Ishikawa (cell line): ENCODE measurements at regions not wholly inside any gene's neighbourhood (a gene's known extent, or its start where the extent isn't known, plus 50 kb on each side); places are given as distances from the start of the nearest gene placed in this dataset.

ENCODE experiments used
- CEBPB ChIP-seq: IDR thresholded peaks from 2 replicates; pipeline ENCODE4 v1.6.1; 2012
- CREB1 ChIP-seq: IDR thresholded peaks from 2 replicates; pipeline ENCODE4 v1.6.1; 2012; ENCODE audit warnings: low read depth
- EGR1 ChIP-seq: IDR thresholded peaks from 2 replicates; pipeline ENCODE4 v1.6.1; 2012
- EP300 ChIP-seq: IDR thresholded peaks from 2 replicates; pipeline ENCODE4 v1.6.1; 2012; ENCODE audit warnings: borderline replicate concordance
- FOXM1 ChIP-seq: IDR thresholded peaks from 2 replicates; pipeline ENCODE4 v1.6.1; 2012; ENCODE audit warnings: low read depth, borderline replicate concordance
- NFIC ChIP-seq: IDR thresholded peaks from 2 replicates; pipeline ENCODE4 v1.6.1; 2012
- RAD21 ChIP-seq: IDR thresholded peaks from 2 replicates; pipeline ENCODE4 v1.6.1; 2012; ENCODE audit warnings: low read depth
- TAF1 ChIP-seq: IDR thresholded peaks from 2 replicates; pipeline ENCODE4 v1.6.1; 2012; ENCODE audit warnings: low read depth, mild to moderate bottlenecking
- TCF12 ChIP-seq: IDR thresholded peaks from 2 replicates; pipeline ENCODE4 v1.6.1; 2012; ENCODE audit warnings: low read depth
- TEAD4 ChIP-seq: IDR thresholded peaks from 2 replicates; pipeline ENCODE4 v1.6.1; 2012
- YY1 ChIP-seq: IDR thresholded peaks from 2 replicates; pipeline ENCODE4 v1.6.1; 2012; ENCODE audit warnings: low read depth
- ZBTB7A ChIP-seq: IDR thresholded peaks from 2 replicates; pipeline ENCODE4 v1.6.1; 2012; ENCODE audit warnings: low read depth
- TF ChIP-seq, protein P1 (sequence below): IDR thresholded peaks from 2 replicates; pipeline ENCODE4 v1.6.1; 2012
- TF ChIP-seq, protein P2 (sequence below): IDR thresholded peaks from 2 replicates; pipeline ENCODE4 v1.6.1; 2012
- TF ChIP-seq, protein P3 (sequence below): IDR thresholded peaks from 2 replicates; pipeline ENCODE4 v1.6.1; 2012; ENCODE audit warnings: low read depth, mild to moderate bottlenecking

DNA sequence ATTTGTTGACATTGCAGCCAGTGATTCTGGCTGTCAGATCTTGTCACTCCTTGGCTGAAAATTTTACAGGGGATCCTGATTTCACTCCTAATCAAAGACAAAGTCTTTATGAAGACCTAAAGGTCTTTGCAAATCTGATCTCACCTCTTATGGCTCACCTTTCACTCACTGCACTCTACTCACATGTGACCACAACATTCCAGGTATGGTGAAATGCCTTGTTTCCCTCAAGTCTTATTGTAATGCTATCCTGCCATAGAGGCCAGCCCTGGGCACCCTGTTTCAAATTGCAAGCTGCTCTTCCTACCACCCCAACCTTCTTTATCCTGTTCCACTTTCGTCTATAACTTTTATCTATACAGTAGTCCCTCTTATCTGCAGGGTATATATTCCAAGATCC, 200.1 kb downstream of the NDFIP2 start:
- TF ChIP-seq YY1 (no peak), CREB1 (no peak)

DNA sequence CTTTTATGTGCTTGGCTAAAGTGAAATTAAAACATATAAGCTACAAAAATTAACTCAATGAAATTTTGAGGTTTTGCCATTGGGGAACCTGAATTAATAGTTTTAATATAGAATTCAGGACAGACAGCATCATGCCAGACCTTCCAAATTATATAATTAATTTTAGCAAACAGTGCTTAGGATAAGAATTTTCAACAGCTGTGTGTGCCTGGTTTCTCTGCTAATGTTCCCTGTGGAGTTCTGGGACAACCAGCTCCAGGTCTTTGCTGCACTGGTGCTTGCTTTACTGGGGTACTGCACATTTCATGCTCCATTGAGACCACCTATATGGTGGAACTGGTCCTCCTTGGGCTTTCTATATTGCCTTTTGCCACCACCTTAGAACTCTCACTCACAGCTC, 199.5 kb downstream of the NDFIP2 start:
- TF ChIP-seq CREB1: no peak
- TF ChIP-seq RAD21: no peak

DNA sequence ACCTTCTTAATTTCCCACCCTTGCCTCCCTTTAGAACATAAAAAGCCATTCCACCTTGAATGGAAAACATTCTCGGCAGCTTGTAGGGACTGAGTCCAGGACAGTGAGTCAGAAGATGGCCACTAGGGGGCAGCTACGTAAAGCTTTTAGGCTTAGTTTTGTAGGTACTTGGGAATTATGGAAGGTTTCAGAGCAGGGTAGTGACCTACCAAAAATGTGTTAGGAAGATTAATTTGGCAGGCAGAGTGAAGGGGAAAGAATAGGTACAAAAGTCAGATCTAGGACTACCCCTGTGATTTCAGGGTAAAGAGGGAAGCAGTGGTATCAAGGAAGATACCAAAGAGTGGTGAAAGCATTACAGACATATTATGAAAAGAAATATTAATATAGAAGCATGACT, 198.4 kb downstream of the NDFIP2 start:
- peak; percentile 92 for TF ChIP-seq RAD21
- TF ChIP-seq NFIC: no peak

DNA sequence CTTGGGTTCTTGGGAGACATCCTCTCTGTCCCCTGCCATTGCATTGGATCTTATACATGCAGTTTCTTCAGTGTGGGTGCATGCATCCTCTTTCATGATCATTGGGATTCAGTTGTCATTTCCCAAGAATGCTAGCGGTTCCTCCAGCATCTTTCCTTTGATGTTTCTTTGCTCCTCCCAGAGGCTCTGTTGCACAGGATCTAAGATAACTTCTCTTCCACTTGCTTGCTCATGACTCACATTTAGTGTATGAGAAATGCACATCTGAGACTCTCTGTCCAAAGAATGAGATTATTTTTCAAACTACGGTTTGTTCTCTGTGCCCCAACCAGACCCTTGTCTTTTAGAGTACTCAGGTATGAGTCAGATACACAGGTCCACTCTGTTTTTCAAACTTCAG, 197.1 kb downstream of the NDFIP2 start:
- TF ChIP-seq NFIC: no peak

DNA sequence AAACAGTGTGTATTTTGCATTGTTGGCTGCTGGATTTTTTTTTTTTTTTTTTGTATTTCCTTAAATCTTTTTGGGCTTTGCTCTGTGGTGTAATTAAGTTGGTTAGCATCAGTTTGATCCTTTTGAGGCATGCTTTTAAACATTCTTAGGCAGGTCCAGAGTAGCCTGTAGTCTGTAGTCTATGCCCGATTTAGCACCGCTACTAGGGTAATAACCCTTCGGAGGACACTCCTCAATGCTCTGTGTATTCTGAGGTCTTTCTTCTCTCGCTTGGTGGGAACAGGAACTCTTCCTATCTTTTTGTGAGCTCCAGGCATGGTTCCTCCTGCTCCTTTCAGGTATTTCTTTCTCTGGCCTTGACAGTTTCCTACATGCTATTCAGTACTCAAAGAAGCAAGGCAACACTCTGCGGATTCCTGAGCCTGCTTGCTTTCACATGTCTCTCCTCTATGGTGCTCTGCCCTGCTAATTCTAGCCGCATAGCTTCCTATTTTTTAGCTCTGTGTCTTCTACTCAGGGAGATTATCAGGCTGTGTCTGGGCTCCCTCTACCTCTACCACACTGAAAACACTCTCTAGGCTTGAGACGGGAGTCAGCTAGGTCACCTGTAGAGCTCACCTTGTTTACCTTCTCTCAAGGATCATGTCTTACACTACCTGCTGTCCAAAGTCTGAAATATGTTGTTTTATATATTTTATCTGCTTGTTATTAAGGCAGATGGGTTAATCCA, 195.1 kb downstream of the NDFIP2 start:
- TF ChIP-seq EP300 (no peak), RAD21 (no peak), CREB1 (no peak), YY1 (no peak), FOXM1 (no peak), TAF1 (no peak), TCF12 (no peak), ZBTB7A (no peak), CEBPB (no peak)
- TF ChIP-seq, protein P1, sequence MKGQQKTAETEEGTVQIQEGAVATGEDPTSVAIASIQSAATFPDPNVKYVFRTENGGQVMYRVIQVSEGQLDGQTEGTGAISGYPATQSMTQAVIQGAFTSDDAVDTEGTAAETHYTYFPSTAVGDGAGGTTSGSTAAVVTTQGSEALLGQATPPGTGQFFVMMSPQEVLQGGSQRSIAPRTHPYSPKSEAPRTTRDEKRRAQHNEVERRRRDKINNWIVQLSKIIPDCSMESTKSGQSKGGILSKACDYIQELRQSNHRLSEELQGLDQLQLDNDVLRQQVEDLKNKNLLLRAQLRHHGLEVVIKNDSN: no peak

DNA sequence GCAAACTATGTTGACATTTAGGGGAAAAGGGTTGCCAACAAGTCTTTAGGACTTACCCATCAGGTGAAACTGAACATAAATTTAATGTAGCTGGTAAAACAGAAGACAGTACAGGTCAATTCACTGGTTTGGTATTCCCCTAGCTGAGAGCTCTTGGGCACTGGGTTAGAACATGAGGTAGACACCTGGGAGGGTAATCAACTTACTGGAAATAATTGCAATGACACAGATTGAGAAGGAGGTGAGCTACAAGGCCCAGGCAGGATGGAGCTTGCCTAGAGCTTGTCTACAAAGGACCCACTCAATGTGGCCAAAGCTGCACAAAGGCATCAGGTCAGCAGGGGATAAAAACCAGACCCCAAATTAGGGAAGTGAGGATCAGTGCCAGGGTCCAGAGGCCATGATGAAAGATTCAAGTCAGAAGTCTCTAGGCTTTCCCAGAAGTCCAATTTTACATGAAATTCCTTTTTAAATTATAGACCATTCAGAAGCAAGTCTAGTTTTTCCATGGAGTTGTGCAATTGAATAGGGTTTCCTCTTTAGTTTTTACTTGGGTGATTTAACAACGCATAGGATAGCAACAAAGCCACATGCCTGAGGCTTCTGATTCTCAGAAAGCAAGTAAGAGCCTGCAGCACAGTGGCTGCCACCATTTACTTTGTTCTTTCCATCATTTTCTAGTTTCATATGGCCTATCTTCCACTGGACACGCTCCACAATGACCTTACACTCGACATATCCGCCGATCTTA, 194.0 kb downstream of the NDFIP2 start:
- TF ChIP-seq, protein P2, sequence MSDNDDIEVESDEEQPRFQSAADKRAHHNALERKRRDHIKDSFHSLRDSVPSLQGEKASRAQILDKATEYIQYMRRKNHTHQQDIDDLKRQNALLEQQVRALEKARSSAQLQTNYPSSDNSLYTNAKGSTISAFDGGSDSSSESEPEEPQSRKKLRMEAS: no peak
- TF ChIP-seq, protein P1: no peak

DNA sequence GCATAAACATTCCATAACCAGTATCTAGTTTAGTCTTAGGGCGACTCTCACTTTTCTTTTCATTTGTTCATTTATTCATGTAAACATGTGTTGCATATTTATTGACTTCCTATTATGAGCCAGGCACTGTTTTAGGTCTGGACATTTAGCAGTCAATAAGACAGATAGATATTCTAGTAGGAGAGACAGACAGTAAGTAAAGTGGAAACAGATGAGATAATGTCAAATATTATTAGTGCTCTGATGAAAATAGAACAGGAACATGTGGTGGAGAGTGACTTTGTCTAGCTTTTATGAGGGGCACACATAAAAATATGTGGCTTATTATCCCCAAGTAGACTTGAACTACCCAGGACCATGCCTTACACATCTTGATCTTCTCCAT, 193.0 kb downstream of the NDFIP2 start:
- TF ChIP-seq, protein P1: no peak
- TF ChIP-seq FOXM1 (no peak), EP300 (no peak), EGR1 (no peak)

DNA sequence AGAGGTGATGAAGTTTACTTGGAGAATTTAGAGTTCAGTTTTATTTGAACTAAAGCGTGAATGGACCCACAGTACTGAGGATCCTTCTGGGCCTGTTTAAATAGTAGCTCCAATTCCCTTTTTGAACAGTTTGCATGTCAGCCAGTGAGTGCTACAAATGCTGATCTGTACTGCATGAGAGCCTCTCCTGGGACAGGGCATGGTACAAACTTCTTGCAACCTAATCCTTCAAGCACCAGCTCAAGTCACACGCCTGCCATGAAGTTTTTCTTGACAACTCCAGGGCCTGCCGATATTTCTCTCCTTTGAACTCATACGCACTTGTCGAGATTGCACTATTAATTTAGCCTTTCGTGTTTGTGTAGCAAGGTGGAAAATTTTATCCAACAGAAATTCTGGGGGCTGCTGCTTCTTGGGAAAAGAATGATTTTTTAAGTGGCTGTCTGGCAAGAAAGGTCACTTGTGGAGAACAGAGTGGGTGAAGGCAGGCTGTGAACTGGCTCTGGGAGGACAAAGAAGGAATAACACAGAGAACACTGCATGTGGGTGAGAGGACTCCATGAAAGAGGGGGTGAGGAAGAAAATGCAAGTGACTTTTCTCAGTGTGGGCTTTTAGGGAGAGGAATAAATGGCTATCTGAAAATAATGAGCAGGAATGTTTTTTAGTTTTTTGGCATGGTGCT, 192.5 kb downstream of the NDFIP2 start:
- TF ChIP-seq TCF12 (no peak), FOXM1 (no peak)

DNA sequence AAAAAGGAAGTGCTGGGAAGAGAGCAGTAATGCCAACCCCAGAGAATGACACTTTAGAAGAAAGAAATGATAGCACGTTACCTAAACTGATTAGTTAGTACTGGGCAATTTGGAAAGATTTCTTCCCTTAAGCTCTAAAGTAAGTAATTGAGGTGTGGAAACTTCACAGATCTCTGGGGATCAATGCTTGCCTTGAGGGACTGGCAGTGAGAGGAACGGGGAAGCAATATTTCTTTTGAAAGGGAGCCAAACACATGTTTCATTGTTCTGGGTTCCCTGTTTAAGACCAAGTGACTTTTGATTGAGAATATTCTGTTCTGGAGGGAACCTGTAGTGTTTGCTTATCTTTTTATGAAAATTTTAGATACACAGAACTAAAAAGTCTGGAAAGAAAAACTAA, 190.5 kb downstream of the NDFIP2 start:
- no peak for TF ChIP-seq ZBTB7A
- no peak for TF ChIP-seq YY1
- TF ChIP-seq, protein P3, sequence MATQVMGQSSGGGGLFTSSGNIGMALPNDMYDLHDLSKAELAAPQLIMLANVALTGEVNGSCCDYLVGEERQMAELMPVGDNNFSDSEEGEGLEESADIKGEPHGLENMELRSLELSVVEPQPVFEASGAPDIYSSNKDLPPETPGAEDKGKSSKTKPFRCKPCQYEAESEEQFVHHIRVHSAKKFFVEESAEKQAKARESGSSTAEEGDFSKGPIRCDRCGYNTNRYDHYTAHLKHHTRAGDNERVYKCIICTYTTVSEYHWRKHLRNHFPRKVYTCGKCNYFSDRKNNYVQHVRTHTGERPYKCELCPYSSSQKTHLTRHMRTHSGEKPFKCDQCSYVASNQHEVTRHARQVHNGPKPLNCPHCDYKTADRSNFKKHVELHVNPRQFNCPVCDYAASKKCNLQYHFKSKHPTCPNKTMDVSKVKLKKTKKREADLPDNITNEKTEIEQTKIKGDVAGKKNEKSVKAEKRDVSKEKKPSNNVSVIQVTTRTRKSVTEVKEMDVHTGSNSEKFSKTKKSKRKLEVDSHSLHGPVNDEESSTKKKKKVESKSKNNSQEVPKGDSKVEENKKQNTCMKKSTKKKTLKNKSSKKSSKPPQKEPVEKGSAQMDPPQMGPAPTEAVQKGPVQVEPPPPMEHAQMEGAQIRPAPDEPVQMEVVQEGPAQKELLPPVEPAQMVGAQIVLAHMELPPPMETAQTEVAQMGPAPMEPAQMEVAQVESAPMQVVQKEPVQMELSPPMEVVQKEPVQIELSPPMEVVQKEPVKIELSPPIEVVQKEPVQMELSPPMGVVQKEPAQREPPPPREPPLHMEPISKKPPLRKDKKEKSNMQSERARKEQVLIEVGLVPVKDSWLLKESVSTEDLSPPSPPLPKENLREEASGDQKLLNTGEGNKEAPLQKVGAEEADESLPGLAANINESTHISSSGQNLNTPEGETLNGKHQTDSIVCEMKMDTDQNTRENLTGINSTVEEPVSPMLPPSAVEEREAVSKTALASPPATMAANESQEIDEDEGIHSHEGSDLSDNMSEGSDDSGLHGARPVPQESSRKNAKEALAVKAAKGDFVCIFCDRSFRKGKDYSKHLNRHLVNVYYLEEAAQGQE: no peak
- no peak for TF ChIP-seq TEAD4
- TF ChIP-seq EGR1: no peak
- TF ChIP-seq NFIC: no peak
- TF ChIP-seq, protein P2: no peak
- no peak for TF ChIP-seq FOXM1
- no peak for TF ChIP-seq CEBPB
- TF ChIP-seq EP300: no peak
- no peak for TF ChIP-seq TCF12
- TF ChIP-seq TAF1: no peak
- TF ChIP-seq RAD21: no peak
- no peak for TF ChIP-seq CREB1
- TF ChIP-seq, protein P1: no peak
